Subcutaneous abdominal adipose tissue (tissue), 5 donors: ENCODE measurements at regions not wholly inside any gene's neighbourhood (a gene's known extent, or its start where the extent isn't known, plus 50 kb on each side); places are given as distances from the start of the nearest gene placed in this dataset.

Experiments used
- H3K27ac ChIP-seq: one replicate; pipeline ENCODE4 v1.7.0; 2013; ENCODE audit warnings: low read depth, mild to moderate bottlenecking, inconsistent platforms, low read length, moderate library complexity
- H3K27me3 ChIP-seq, 5 donors: one replicate each; pipeline ENCODE4 v1.7.0; 2013; ENCODE audit warnings: low read length in 5 of 5, inconsistent platforms in 1 of 5; ENCODE audit not compliant: control insufficient read depth in 5 of 5, insufficient read depth in 4 of 5
- H3K36me3 ChIP-seq, 5 donors: one replicate each; pipeline ENCODE4 v1.7.0; 2013; ENCODE audit warnings: low read length in 5 of 5; ENCODE audit not compliant: control insufficient read depth in 5 of 5, insufficient read depth in 5 of 5
- H3K4me1 ChIP-seq, 5 donors: one replicate each; pipeline ENCODE4 v1.7.0; 2013; ENCODE audit warnings: low read length in 5 of 5, mild to moderate bottlenecking in 3 of 5, moderate library complexity in 1 of 5; ENCODE audit not compliant: control insufficient read depth in 5 of 5, insufficient read depth in 5 of 5
- H3K4me3 ChIP-seq, 5 donors: one replicate each; pipeline ENCODE4 v1.7.0; 2013; ENCODE audit warnings: low read length in 5 of 5, low read depth in 1 of 5
- H3K9ac ChIP-seq, 5 donors: one replicate each; pipeline ENCODE4 v1.7.0; 2013; ENCODE audit warnings: low read length in 5 of 5, mild to moderate bottlenecking in 4 of 5, moderate library complexity in 3 of 5
- H3K9me3 ChIP-seq, 5 donors: one replicate each; pipeline ENCODE4 v1.7.0; 2013; ENCODE audit warnings: low read length in 5 of 5; ENCODE audit not compliant: control insufficient read depth in 5 of 5
- donor health status: healthy.
- donor health status: healthy.
- donor health status: healthy.
- donor health status: healthy.
- donor health status: healthy.

DNA sequence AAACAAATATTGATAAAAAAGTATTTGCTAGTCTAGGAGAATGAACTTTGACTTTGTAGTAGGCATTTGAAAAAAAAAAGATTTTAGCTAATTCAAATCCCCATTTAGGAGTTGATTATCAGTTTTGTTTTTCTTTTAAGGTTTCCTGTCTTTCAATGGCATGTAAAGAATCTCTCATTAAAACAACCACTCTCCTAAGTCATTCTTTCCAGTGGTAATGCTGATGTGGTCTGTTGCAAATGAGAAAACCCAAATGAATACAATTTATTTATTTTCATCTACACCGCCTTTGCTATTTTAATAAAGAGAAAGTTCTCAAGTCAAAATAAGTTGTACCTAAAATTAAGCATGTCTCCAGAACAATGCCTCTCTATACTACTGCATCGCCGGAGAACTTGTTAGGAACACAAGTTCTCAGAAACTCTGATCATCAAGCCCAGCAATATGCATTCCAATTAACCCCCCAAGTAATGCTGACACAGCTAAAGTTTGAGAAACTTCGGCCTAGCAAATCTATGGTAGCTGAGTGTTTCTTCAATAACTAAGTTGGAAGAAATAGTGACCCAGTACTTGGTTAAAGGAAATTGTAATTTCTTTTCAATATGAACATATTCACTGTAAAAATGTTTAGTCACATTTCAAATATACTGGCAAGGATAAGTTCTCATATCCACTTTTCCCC, 255.1 kb downstream of the PTPRC start:
- Histone ChIP-seq H3K36me3 (peaks cover 0 to 8% (median 0%) of the 10 kb centered on the region in 5 donors), H3K9me3 (no peaks in the 10 kb centered on the region), H3K27me3 (no peaks in the 10 kb centered on the region), H3K9ac (no peak overlapping the region), H3K4me3 (no peak overlapping the region), H3K4me1 (peaks cover 0 to 7% (median 0%) of the 10 kb centered on the region in 5 donors), H3K27ac (no peak overlapping the region)

DNA sequence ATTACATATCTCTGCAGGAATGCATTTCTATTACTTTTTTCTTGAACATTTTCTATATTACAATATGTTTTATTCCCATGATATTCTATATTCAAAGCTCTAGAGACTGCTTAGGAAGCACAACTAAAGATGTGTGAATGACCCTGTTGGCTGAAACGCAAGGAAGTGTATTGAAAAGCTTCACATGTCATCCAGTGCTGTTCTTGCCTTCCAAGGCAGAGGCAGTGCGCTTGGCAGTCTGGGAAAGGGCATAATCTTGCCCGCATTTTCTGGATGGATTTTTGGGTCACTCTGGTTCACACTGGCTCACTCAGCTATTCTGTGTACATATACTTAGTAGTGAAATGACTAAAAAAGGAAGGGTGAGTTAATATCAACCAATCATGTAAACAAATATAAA, 262.4 kb downstream of the PTPRC start:
- Histone ChIP-seq H3K4me3 (no peak overlapping the region), H3K9ac (no peak overlapping the region), H3K36me3 (peaks cover 0 to 13% (median 4%) of the 10 kb centered on the region in 5 donors), H3K4me1 (peaks cover 0 to 21% (median 12%) of the 10 kb centered on the region in 5 donors), H3K27me3 (no peaks in the 10 kb centered on the region), H3K9me3 (no peaks in the 10 kb centered on the region), H3K27ac (no peak overlapping the region)

GRCh38 chr1:198902655-198903054, 263.8 kb downstream of the PTPRC start:
- no peak overlapping the region for H3K4me3 ChIP-seq
- no peaks in the 10 kb centered on the region for H3K27me3 ChIP-seq
- H3K4me1 ChIP-seq: peaks cover 0 to 25% (median 12%) of the 10 kb centered on the region in 5 donors
- no peak overlapping the region for H3K27ac ChIP-seq
- H3K36me3 ChIP-seq: peaks cover 0 to 13% (median 4%) of the 10 kb centered on the region in 5 donors
- peak overlapping the region in 1 of 5 donors; percentile 35 for H3K9ac ChIP-seq
- H3K9me3 ChIP-seq: no peaks in the 10 kb centered on the region

GRCh38 chr1:198903203-198903602, 264.4 kb downstream of the PTPRC start:
- no peaks in the 10 kb centered on the region for H3K27me3 ChIP-seq
- H3K4me3 ChIP-seq: no peak overlapping the region
- H3K9me3 ChIP-seq: no peaks in the 10 kb centered on the region
- peak overlapping the region in 1 of 5 donors; percentile 39 for H3K9ac ChIP-seq
- H3K27ac ChIP-seq: no peak overlapping the region
- H3K4me1 ChIP-seq: peaks cover 0 to 25% (median 12%) of the 10 kb centered on the region in 5 donors
- peaks cover 0 to 13% (median 4%) of the 10 kb centered on the region in 5 donors for H3K36me3 ChIP-seq

DNA sequence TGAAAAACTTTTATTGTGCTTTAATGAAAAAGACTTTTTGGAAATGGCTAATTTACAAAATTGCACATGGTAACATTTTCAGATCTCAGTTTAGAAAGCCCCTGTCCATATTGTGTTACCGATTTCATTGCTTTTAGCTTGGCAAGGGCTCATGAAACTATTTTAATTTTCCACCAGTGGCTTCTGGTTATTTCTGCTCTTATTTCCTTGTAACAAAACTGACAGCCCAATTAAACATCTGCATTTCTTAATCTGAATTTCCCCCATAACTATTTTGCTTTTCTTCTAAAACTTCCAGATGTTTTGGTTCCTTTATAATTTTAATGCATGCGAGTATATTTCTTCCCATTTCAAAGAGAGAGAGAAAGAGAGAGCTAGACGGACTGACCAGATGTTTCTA, 264.8 kb downstream of the PTPRC start:
- Histone ChIP-seq H3K27ac (peak overlapping the region; percentile 12), H3K4me3 (no peak overlapping the region), H3K9me3 (no peaks in the 10 kb centered on the region), H3K9ac (peak overlapping the region in 1 of 5 donors; percentile 39), H3K36me3 (peaks cover 0 to 13% (median 4%) of the 10 kb centered on the region in 5 donors), H3K27me3 (no peaks in the 10 kb centered on the region), H3K4me1 (peaks cover 0 to 25% (median 12%) of the 10 kb centered on the region in 5 donors)

DNA sequence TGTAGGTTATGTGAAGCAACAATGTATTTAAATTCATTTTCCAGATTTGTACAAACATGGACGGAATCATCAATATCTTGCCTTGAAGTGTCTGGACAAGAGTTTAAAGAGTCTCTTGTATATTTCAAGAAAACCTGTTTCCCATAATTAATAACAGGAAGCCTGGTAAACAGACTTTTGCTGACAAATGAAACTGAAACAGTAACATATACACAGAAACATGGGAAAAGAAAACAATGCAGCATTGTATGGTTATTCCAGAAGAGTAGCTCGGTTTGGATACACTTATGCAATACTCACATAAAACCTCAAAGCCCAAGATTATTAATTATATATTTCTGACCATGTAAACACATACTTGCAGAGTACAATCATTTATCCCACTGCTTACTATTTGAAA, 265.5 kb downstream of the PTPRC start:
- Histone ChIP-seq H3K9ac (no peak overlapping the region), H3K9me3 (no peaks in the 10 kb centered on the region), H3K4me1 (peaks cover 0 to 25% (median 12%) of the 10 kb centered on the region in 5 donors), H3K27me3 (no peaks in the 10 kb centered on the region), H3K4me3 (peak overlapping the region in 1 of 5 donors; percentile 1), H3K36me3 (peaks cover 0 to 10% (median 4%) of the 10 kb centered on the region in 5 donors), H3K27ac (peak overlapping the region; percentile 12)

DNA sequence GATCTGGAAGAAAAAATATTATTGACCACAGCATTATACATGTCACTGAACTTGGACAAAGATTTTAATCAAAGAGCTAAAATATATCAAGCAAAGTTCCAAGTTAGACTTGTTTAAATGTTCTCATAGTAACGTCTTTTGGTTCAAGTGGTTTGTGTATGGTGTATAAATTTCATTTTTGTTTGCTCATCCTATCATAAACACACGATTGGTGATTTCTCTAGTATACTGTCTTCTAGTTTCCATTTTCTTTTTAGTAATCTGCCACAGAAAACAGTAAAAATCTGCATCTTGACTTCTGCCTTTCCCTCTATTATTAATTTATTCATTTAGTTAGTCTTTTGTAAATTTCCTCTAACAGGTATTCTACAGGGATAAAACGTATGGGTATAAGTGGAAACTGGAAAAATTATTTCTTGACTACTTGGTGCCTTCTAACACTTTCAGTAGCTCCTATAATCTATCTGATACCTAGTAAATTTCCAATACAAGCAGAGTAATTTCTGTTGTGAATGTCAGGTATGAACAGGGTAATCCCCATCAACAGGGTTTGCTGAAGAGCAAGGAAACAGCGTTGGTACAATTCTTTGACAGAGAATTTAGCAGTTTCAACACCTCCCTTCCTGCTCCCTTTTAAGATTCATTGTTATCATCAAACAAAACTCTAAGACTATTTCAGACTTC, 268.0 kb downstream of the PTPRC start:
- Histone ChIP-seq H3K9me3 (no peaks in the 10 kb centered on the region), H3K4me1 (peaks cover 0 to 21% (median 9%) of the 10 kb centered on the region in 5 donors), H3K27me3 (no peaks in the 10 kb centered on the region), H3K36me3 (no peaks in the 10 kb centered on the region), H3K27ac (peak overlapping the region; percentile 9), H3K4me3 (no peak overlapping the region), H3K9ac (no peak overlapping the region)

DNA sequence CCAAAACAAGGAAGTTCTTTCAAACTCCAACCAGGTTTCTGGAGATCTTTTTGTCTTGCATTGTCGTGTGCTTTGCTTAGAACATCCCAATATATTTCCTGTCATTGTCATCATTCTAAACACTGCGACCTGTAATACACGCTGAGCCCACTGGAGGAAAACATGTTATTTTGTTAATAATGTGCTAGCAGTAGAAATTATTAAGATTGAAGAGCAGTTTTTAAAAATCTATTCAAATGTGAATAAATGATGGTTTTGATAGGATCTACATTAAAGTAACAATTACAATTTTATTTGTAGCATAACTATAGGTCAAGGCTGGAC, 268.5 kb downstream of the PTPRC start:
- Histone ChIP-seq H3K9ac (no peak overlapping the region), H3K27me3 (no peaks in the 10 kb centered on the region), H3K36me3 (no peaks in the 10 kb centered on the region), H3K27ac (peak overlapping the region; percentile 9), H3K4me1 (peaks cover 0 to 20% (median 9%) of the 10 kb centered on the region in 5 donors), H3K4me3 (no peak overlapping the region), H3K9me3 (no peaks in the 10 kb centered on the region)

DNA sequence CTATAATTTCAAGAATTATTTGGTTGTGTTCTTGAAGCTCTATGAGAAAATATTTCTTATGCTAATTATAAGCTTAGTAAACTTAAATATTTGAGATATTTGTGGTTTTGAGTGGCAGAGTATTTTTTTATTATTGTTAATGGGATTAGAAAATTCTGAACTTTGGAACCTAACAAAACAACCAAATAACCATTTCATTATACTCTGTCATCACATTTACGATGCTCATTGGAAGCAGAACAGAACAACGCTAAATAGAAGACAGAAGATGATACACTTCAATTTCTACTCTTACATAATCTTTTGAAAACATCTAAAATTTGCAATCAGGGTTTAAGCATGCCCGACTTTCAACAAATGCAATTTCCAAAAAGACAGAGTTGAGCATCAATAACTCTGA, 270.2 kb downstream of the PTPRC start:
- no peak overlapping the region for H3K4me3 ChIP-seq
- no peaks in the 10 kb centered on the region for H3K9me3 ChIP-seq
- H3K27me3 ChIP-seq: no peaks in the 10 kb centered on the region
- peaks cover 0 to 19% (median 4%) of the 10 kb centered on the region in 5 donors for H3K4me1 ChIP-seq
- H3K9ac ChIP-seq: no peak overlapping the region
- no peaks in the 10 kb centered on the region for H3K36me3 ChIP-seq
- H3K27ac ChIP-seq: no peak overlapping the region

DNA sequence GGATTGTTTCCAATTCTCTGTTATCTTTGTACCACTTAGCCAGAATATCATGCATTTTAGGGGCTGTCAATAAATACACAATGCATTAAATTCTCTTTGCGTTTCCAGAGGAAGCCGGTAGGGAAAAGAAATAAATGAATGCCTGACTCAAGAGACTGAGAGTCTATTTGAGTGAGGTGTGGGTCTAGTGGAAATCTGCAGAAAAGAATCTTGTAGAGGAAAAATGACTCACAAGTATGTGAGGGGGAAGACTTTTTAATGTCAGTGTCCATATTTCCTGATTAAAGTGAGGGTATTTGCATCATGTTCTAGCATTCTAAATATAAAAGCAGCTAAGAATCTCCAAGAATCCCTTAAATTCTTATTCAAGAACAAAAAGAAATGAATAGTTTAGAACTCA, 271.1 kb downstream of the PTPRC start:
- Histone ChIP-seq H3K9me3 (no peaks in the 10 kb centered on the region), H3K4me1 (peaks cover 0 to 12% (median 0%) of the 10 kb centered on the region in 5 donors), H3K36me3 (no peaks in the 10 kb centered on the region), H3K27ac (no peak overlapping the region), H3K4me3 (no peak overlapping the region), H3K9ac (no peak overlapping the region), H3K27me3 (no peaks in the 10 kb centered on the region)
